ENCODE measurements at regions not wholly inside any gene's neighbourhood (a gene's known extent, or its start where the extent isn't known, plus 50 kb on each side); places are given as distances from the start of the nearest gene placed in this dataset.

- no peak overlapping the region for H3K4me3 ChIP-seq
- no peaks in the 10 kb centered on the region for H3K9me3 ChIP-seq
- no peak overlapping the region for H3K27ac ChIP-seq
- intact Hi-C loops (cut with DNase I) = no loop called here
- DNase-seq (no peak), ATAC-seq (no peak)
- H3K4me1 ChIP-seq = no peaks in the 10 kb centered on the region
- no peaks in the 10 kb centered on the region for H3K36me3 ChIP-seq (replicated peaks in 1 of 2; ENCODE audit: insufficient read depth in 1 of 2, low read depth in 2 of 2)
- WGBS, 2 donors = 82 to 83% methylated on average over 4 of the region's 4 CpGs
- TF ChIP-seq, protein P1, sequence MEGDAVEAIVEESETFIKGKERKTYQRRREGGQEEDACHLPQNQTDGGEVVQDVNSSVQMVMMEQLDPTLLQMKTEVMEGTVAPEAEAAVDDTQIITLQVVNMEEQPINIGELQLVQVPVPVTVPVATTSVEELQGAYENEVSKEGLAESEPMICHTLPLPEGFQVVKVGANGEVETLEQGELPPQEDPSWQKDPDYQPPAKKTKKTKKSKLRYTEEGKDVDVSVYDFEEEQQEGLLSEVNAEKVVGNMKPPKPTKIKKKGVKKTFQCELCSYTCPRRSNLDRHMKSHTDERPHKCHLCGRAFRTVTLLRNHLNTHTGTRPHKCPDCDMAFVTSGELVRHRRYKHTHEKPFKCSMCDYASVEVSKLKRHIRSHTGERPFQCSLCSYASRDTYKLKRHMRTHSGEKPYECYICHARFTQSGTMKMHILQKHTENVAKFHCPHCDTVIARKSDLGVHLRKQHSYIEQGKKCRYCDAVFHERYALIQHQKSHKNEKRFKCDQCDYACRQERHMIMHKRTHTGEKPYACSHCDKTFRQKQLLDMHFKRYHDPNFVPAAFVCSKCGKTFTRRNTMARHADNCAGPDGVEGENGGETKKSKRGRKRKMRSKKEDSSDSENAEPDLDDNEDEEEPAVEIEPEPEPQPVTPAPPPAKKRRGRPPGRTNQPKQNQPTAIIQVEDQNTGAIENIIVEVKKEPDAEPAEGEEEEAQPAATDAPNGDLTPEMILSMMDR (IDR thresholded peaks at IDR 0.05) = no peak
- TF ChIP-seq POLR2A (IDR thresholded peaks at IDR 0.05) = no peak
- H3K27me3 ChIP-seq = no peaks in the 10 kb centered on the region
These were observed 424.4 kb downstream of the C3orf38 start for GRCh38 chr3:88574146-88574545.

GRCh38 chr3:88584451-88584850, 434.7 kb downstream of the C3orf38 start:
- TF ChIP-seq, protein P1 (IDR thresholded peaks at IDR 0.05) = no peak
- TF ChIP-seq POLR2A (IDR thresholded peaks at IDR 0.05) = no peak
- 79 to 84% methylated on average over 3 of the region's 3 CpGs for WGBS, 2 donors
- H3K27me3 ChIP-seq = no peaks in the 10 kb centered on the region
- intact Hi-C loops (cut with DNase I) = no loop called here
- H3K27ac ChIP-seq = no peak overlapping the region
- ATAC-seq (no peak), DNase-seq (no peak)
- H3K4me3 ChIP-seq = no peak overlapping the region
- no peaks in the 10 kb centered on the region for H3K9me3 ChIP-seq
- H3K36me3 ChIP-seq (replicated peaks in 1 of 2; ENCODE audit: insufficient read depth in 1 of 2, low read depth in 2 of 2) = no peaks in the 10 kb centered on the region
- H3K4me1 ChIP-seq = no peaks in the 10 kb centered on the region

- intact Hi-C loops (cut with DNase I) = no loop called here
These were observed 436.4 kb downstream of the C3orf38 start for GRCh38 chr3:88586121-88586640.

GRCh38 chr3:88589138-88589537, 439.4 kb downstream of the C3orf38 start:
- no peaks in the 10 kb centered on the region for H3K27me3 ChIP-seq
- no peak for TF ChIP-seq POLR2A (IDR thresholded peaks at IDR 0.05)
- TF ChIP-seq, protein P1 (IDR thresholded peaks at IDR 0.05) = no peak
- H3K9me3 ChIP-seq = no peaks in the 10 kb centered on the region
- no peaks in the 10 kb centered on the region for H3K4me1 ChIP-seq
- no peak overlapping the region for H3K4me3 ChIP-seq
- H3K27ac ChIP-seq = no peak overlapping the region
- no peaks in the 10 kb centered on the region for H3K36me3 ChIP-seq (replicated peaks in 1 of 2; ENCODE audit: insufficient read depth in 1 of 2, low read depth in 2 of 2)
- DNase-seq (no peak), ATAC-seq (no peak)
- 66 to 71% methylated on average over 2 of the region's 2 CpGs for WGBS, 2 donors
- intact Hi-C loops (cut with DNase I) = no loop called here

More at GRCh38 chr3:88586121-88586640, 436.4 kb downstream of the C3orf38 start:
- TF ChIP-seq, protein P1 (IDR thresholded peaks at IDR 0.05) = no peak
- no peak for TF ChIP-seq POLR2A (IDR thresholded peaks at IDR 0.05)
- H3K4me3 ChIP-seq = no peak overlapping the region
- DNase-seq (no peak), ATAC-seq (no peak)
- 83 to 88% methylated on average over 2 of the region's 2 CpGs for WGBS, 2 donors
- no peaks in the 10 kb centered on the region for H3K36me3 ChIP-seq (replicated peaks in 1 of 2; ENCODE audit: insufficient read depth in 1 of 2, low read depth in 2 of 2)
- H3K4me1 ChIP-seq = no peaks in the 10 kb centered on the region
- H3K9me3 ChIP-seq = no peaks in the 10 kb centered on the region
- no peaks in the 10 kb centered on the region for H3K27me3 ChIP-seq
- no peak overlapping the region for H3K27ac ChIP-seq

GRCh38 chr3:88595026-88595425, 445.3 kb downstream of the C3orf38 start:
- Histone ChIP-seq H3K4me1 (no peaks in the 10 kb centered on the region), H3K9me3 (no peaks in the 10 kb centered on the region), H3K36me3 (replicated peaks in 1 of 2; ENCODE audit: insufficient read depth in 1 of 2, low read depth in 2 of 2) (no peaks in the 10 kb centered on the region), H3K27ac (no peak overlapping the region), H3K4me3 (no peak overlapping the region), H3K27me3 (no peaks in the 10 kb centered on the region)
- 70 to 73% methylated on average over 1 of the region's 1 CpG for WGBS, 2 donors
- ATAC-seq (no peak), DNase-seq (peak in 1 of 4 donors; percentile 14)
- intact Hi-C loops (cut with DNase I) = no loop called here
- TF ChIP-seq POLR2A (IDR thresholded peaks at IDR 0.05) = no peak
- TF ChIP-seq, protein P1 (IDR thresholded peaks at IDR 0.05) = no peak
